Posterior cingulate gyrus (tissue), 11 donors: ENCODE measurements at regions not wholly inside any gene's neighbourhood (a gene's known extent, or its start where the extent isn't known, plus 50 kb on each side); places are given as distances from the start of the nearest gene placed in this dataset.

Source experiments
- DNase-seq, 10 donors: peaks; one replicate each; pipeline versions ENCODE4 v3.0.0 to v3.0.0-alpha.2; 2020 to 2021; ENCODE audit warnings: mixed read lengths in 3 of 10
- intact Hi-C: fragments of 100-400 bp; cut with DNase I; formaldehyde crosslinking; loops from one replicate; pipeline ENCODE4 v1.15.1; 2023

DNA sequence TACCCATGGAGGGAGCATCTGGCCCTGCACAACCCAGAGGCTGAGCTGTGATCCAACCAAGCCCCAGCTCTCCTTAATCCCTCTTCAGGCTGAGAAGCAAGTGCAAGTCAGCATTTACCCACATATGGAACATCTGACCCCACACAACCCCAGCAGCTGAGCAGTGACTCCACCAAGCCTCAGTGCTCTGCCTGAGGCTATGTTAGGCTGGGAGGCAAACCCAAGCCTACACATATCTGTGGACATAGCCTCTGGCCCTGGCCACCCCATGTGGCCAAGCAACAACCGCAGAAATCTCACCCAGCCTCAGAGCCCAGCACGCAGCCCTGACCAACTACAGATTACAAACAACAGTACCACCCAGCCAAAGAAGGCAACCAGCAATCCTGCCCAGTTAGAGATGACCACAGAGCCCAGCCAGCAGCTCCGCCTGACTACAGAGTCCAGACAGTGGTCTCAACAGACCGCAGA lies 142.8 kb downstream of the NUAK1 start:
- intact Hi-C loops: no loop called here
- DNase-seq: no peak

- intact Hi-C loops: no loop called here
- DNase-seq: no peak
These were observed 140.2 kb downstream of the NUAK1 start for GRCh38 chr12:105998561-105998960.

- no peak for DNase-seq
- intact Hi-C loops: no loop called here
These were observed 138.2 kb downstream of the NUAK1 start for GRCh38 chr12:106000382-106001104.

DNA sequence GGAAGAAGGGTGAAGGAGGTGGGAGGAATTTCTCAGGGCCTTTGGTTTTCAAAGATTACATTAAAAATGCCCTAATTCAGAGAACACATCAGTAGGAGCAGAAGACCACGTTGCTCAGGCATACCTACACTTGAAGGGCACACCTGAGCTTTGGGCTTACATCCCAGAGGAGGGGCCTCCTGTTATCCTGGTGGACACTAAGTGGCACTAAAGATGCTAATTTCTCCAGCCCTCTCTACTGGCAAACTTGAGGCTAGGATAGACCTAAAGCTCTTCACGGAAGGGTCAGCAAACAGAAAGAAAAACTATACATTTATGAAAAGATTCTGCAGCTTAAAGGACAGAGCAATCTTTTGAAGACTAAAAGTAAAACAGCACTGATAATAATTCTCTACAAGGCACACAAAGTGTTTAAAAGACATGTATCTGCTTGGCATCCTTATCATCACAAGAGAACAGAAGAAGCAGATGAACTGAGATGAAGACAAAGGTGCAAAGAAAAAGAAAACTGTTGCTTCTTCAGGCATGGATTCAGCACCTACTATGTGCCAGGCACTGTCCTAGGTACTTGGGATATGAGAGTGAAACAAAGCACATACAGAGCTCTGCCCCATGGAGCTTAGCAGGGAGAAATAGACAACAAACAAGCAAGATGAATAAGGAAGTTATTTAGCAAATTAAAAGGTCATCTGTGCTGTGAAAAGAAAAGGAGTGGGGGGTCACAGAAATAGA lies 137.5 kb downstream of the NUAK1 start:
- intact Hi-C loops: no loop called here

DNA sequence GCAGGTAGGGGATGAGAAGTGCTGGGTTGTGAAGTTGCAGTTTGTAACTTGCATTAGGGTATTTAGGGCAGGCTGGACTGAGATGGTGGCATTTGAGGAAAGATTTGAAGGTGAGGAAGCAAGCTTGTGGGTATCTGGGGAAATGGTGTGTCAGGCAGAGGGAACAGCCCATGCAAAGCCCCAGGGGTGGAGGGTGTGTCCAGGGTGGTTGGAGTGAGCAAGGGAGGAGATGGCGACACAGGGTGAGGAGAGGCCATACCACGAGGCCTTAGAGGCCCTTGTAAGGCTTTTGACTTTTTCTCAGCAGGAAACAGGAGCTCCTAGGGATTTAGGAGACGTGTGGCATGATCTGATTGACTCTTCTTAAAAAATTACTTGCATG lies 136.9 kb downstream of the NUAK1 start:
- intact Hi-C loops: no loop called here
- DNase-seq: no peak

More for the DNA sequence above, 137.5 kb downstream of the NUAK1 start:
- no peak for DNase-seq

GRCh38 chr12:106003297-106003696 lies 135.5 kb downstream of the NUAK1 start:
- no peak for DNase-seq
- intact Hi-C loops: no loop called here

DNA sequence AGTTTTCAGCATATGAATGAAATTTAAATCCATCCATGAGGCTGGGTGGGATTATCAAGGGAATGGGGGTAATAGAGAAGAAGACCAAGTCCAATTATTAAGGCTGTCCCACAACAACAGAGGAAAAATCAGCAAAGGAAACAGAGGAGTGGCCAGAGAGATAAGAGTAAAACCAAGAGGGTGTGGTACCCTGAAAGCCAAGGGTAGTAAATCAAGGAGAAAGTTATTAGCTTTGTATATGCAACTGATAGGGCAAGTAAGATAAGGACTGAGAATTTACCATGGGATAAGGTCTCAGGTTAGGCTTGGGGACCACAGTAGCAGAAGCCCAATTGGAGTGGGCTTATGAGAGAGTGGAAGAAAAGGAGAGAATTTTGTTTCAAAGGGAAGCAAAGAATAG lies 134.5 kb downstream of the NUAK1 start:
- DNase-seq: no peak
- intact Hi-C loops: no loop called here

- no peak for DNase-seq
- intact Hi-C loops: no loop called here
These were observed 132.4 kb downstream of the NUAK1 start for GRCh38 chr12:106006382-106006781.

DNA sequence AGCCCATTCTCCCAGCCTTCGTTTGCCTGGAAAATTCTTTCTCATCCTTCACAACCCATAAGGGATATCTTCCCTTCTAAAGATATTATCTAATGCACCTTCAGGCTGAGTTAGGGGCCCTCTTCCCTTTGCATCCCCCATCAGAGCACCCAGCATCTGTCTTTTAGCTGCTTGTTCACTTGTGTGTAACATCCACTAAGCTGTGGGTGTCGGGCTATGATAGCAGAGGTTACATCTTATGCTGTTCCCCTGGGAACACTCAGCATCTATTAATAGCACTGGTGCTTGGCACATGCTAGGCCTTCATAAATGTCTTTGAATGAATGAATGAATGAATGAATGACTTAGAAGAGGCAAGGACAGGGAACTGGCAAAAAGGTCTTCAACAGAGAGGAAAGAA lies 131.8 kb downstream of the NUAK1 start:
- intact Hi-C loops: no loop called here
- no peak for DNase-seq

- intact Hi-C loops: no loop called here
- DNase-seq: no peak
These were observed 128.0 kb downstream of the NUAK1 start for GRCh38 chr12:106010741-106011140.
